MCF 10A (cell line): ENCODE measurements at regions not wholly inside any gene's neighbourhood (a gene's known extent, or its start where the extent isn't known, plus 50 kb on each side); places are given as distances from the start of the nearest gene placed in this dataset.

Experiments used
- BruUV-seq: library from RNA; stranded (reverse); fragments of 400-500 nt; replicated peaks from 2 replicates; lab custom pipeline; 2021; lab: Mats Ljungman, UMichigan
- CTCF ChIA-PET: fragments of 300-600 bp; sonication (Branson Sonifier 250); formaldehyde crosslinking; extraction: SDS; loops from one replicate; lab custom pipeline; 2021; ENCODE audit warnings: antibody characterized with exemption, inconsistent platforms; lab: Yijun Ruan, JAX
- POLR2A ChIA-PET: fragments of 300-600, 350-650 bp; sonication (Branson Sonifier 250); formaldehyde crosslinking; extraction: SDS; loops from one replicate; lab custom pipeline; 2020; ENCODE audit warnings: antibody characterized with exemption, inconsistent platforms; lab: Yijun Ruan, JAX
- DNase-seq: peaks from one replicate; pipeline ENCODE4 v3.0.0-alpha.2; 2018; ENCODE audit not compliant: unreplicated experiment
- H3K27ac Mint-ChIP-seq: one replicate; pipeline ENCODE4 v1.8.0; 2022; ENCODE audit warnings: mild to moderate bottlenecking, low read depth, mixed read lengths; ENCODE audit not compliant: unreplicated experiment
- H3K27me3 Mint-ChIP-seq: one replicate; pipeline ENCODE4 v1.8.0; 2022; ENCODE audit warnings: mixed read lengths; ENCODE audit not compliant: insufficient read depth, unreplicated experiment
- H3K36me3 Mint-ChIP-seq: one replicate; pipeline ENCODE4 v1.8.0; 2022; ENCODE audit warnings: mild to moderate bottlenecking, moderate library complexity, mixed read lengths; ENCODE audit not compliant: insufficient read depth, unreplicated experiment
- H3K4me1 Mint-ChIP-seq: one replicate; pipeline ENCODE4 v1.8.0; 2022; ENCODE audit warnings: mixed read lengths; ENCODE audit not compliant: insufficient read depth, unreplicated experiment
- H3K4me3 Mint-ChIP-seq: one replicate; pipeline ENCODE4 v1.8.0; 2022; ENCODE audit warnings: mild to moderate bottlenecking, moderate library complexity, mixed read lengths; ENCODE audit not compliant: unreplicated experiment
- H3K9me3 Mint-ChIP-seq: one replicate; pipeline ENCODE4 v1.8.0; 2022; ENCODE audit warnings: mixed read lengths; ENCODE audit not compliant: unreplicated experiment
- intact Hi-C: fragments of 100-400 bp; cut with micrococcal nuclease; formaldehyde crosslinking; loops from 2 replicates; pipeline ENCODE4 v1.14.1; 2022
- TF ChIP-seq, protein P1 (sequence below): fragments of 200-600 bp; IDR thresholded peaks from one replicate; pipeline ENCODE4 v1.8.0; 2022; ENCODE audit warnings: antibody characterized with exemption, mild to moderate bottlenecking; ENCODE audit not compliant: unreplicated experiment

DNA sequence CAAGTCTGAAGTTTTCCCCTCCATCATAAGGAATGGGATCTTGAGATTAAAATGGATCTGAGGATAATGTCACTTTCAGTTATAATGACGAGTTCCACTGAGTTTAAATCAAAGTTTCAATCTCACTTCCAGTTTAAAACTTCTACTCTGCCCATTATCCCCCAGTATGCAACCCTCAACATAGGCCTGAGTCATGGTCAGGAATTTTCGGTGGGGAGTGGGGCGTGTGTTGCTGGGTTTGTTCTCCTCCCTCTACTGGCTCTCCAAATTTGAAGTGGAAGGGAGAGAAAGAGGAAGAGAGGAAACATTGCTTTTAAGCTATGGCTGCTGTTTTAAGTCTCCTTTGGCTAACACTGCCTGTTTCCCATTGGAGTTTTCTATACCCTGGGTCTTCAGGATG, 152.9 kb downstream of the TM2D1 start:
- DNase-seq = no peak
- no peaks in the 10 kb centered on the region for H3K36me3 Mint-ChIP-seq
- H3K4me1 Mint-ChIP-seq = no peaks in the 10 kb centered on the region
- POLR2A ChIA-PET = no interaction called here
- BruUV-seq = no TSS peak
- no peaks in the 10 kb centered on the region for H3K9me3 Mint-ChIP-seq
- intact Hi-C loops = no loop called here
- H3K4me3 Mint-ChIP-seq = no peak overlapping the region
- no peak overlapping the region for H3K27ac Mint-ChIP-seq
- H3K27me3 Mint-ChIP-seq = no peaks in the 10 kb centered on the region
- TF ChIP-seq, protein P1, sequence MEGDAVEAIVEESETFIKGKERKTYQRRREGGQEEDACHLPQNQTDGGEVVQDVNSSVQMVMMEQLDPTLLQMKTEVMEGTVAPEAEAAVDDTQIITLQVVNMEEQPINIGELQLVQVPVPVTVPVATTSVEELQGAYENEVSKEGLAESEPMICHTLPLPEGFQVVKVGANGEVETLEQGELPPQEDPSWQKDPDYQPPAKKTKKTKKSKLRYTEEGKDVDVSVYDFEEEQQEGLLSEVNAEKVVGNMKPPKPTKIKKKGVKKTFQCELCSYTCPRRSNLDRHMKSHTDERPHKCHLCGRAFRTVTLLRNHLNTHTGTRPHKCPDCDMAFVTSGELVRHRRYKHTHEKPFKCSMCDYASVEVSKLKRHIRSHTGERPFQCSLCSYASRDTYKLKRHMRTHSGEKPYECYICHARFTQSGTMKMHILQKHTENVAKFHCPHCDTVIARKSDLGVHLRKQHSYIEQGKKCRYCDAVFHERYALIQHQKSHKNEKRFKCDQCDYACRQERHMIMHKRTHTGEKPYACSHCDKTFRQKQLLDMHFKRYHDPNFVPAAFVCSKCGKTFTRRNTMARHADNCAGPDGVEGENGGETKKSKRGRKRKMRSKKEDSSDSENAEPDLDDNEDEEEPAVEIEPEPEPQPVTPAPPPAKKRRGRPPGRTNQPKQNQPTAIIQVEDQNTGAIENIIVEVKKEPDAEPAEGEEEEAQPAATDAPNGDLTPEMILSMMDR = no peak
- CTCF ChIA-PET = interaction anchor here (0.8 to 1.6 kb wide), 2 partner anchors 11 to 18 kb away, joined by 3 to 6 read pairs; no protein-coding TSS in a partner anchor

DNA sequence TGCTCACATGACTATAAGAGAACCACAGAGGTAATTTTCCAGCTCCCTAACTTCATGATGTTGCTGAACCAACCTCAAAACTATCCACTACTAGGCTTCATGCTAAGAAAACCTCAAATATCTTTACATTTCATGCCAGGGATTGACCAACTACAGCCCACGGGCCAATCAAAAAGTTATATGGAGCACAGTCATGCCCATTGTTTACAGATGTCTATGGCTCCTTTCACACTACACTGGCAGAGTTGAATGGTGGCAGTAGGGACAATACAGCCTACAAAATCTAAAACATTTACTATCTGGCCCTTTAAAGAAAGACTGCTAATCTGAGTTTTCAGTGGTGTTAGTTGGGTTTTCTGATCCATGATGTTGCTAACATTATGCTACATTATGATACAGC, 154.8 kb downstream of the TM2D1 start:
- Mint-ChIP-seq H3K4me1 (no peaks in the 10 kb centered on the region), H3K36me3 (no peaks in the 10 kb centered on the region), H3K4me3 (no peak overlapping the region), H3K27ac (no peak overlapping the region), H3K27me3 (no peaks in the 10 kb centered on the region), H3K9me3 (peaks cover 2% of the 10 kb centered on the region)
- BruUV-seq = no TSS peak
- CTCF ChIA-PET = interaction anchor here (0.7 to 1.7 kb wide), 4 partner anchors 13 to 588 kb away, joined by 3 to 7 read pairs (median 4); no protein-coding TSS in a partner anchor
- POLR2A ChIA-PET = interaction anchor here (0.7 kb wide), 1 partner anchor 11 kb away, joined by 3 read pairs; no protein-coding TSS in a partner anchor
- TF ChIP-seq, protein P1 = no peak
- intact Hi-C loops = no loop called here
- DNase-seq = no peak

DNA sequence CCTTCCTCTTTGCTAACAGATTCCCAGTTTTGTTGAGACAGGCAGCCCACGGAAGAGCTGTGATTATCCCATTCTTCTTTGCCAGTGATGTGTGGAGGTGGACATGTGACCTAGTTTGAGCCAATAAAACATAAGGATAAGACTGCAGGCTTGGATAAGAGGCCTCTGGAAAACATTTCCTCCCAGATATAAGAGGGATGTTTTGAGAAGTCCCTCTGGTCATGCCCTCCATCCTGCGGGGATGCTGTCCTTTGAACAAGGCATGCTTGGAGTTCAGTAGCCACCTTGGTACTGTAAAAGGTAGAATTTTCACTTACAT, 155.7 kb downstream of the TM2D1 start:
- no peaks in the 10 kb centered on the region for H3K27me3 Mint-ChIP-seq
- no peak overlapping the region for H3K4me3 Mint-ChIP-seq
- no peaks in the 10 kb centered on the region for H3K36me3 Mint-ChIP-seq
- H3K27ac Mint-ChIP-seq = no peak overlapping the region
- CTCF ChIA-PET = interaction anchor here (1.2 kb wide), 1 partner anchor 9 kb away, joined by 4 read pairs; no protein-coding TSS in a partner anchor
- intact Hi-C loops = no loop called here
- H3K4me1 Mint-ChIP-seq = no peaks in the 10 kb centered on the region
- no peak for DNase-seq
- BruUV-seq = no TSS peak
- peaks cover 6% of the 10 kb centered on the region for H3K9me3 Mint-ChIP-seq
- POLR2A ChIA-PET = interaction anchor here (0.7 kb wide), 1 partner anchor 746 kb away, joined by 3 read pairs; no protein-coding TSS in a partner anchor
- TF ChIP-seq, protein P1 = no peak

DNA sequence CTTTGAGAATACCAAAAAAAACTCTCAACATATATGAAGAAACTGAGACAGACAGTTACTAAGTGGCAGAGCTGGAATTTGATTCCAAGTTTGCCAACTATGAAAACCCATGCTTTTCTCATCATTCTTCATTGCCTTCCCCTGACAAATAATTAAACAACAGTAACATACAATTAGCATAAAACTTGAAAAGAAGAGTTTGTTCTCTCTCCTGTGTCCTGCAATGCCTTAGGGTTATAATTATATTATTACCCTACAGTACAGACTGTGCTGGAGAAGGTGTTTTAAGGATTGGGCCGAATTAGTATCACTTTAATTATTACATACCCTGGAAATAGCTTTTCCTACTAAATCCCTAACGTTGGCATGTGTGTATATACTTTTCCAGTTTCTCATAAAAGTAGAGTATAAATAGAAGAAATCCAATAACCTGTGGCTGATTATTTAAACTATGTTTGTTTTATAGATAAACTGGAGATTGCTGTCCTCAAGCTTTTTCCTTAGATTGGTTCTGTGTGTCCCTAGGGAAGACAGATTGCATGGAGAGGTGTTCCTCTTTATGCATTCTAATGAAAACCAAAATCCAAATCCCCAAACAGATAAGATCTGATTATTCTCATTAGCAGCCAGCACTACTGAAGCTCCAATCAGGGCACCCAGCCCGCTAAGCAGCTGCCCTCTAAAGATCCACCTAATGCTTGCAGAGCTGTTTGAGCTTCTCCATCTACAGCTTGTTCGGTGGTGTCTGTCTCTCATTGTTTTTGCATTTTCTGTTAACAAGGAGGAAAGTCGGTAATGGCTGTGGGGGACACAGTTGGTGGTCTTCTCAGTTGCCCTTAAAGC, 156.3 kb downstream of the TM2D1 start:
- Mint-ChIP-seq H3K27me3 (no peaks in the 10 kb centered on the region), H3K27ac (no peak overlapping the region), H3K4me3 (no peak overlapping the region), H3K36me3 (no peaks in the 10 kb centered on the region), H3K9me3 (peaks cover 6% of the 10 kb centered on the region), H3K4me1 (no peaks in the 10 kb centered on the region)
- TF ChIP-seq, protein P1 = no peak
- ChIA-PET CTCF (interaction anchor here (1.2 kb wide), 2 partner anchors 10 to 17 kb away, joined by 3 to 4 read pairs; no protein-coding TSS in a partner anchor), POLR2A (interaction anchor here (0.6 to 0.9 kb wide), 4 partner anchors 9 to 746 kb away, joined by 3 read pairs; no protein-coding TSS in a partner anchor)
- no TSS peak for BruUV-seq
- intact Hi-C loops = no loop called here
- DNase-seq = no peak
